ENCODE measurements at regions not wholly inside any gene's neighbourhood (a gene's known extent, or its start where the extent isn't known, plus 50 kb on each side); places are given as distances from the start of the nearest gene placed in this dataset.

GRCh38 chr4:154073107-154073822, 284.4 kb upstream of the SFRP2 start:
- Histone ChIP-seq H2BK5ac (ENCODE audit: low read length) (no peak overlapping the region), H2AK5ac (ENCODE audit: low read length) (no peak overlapping the region), H3K18ac (ENCODE audit: low read length) (no peak overlapping the region), H3K79me1 (ENCODE audit: low read length) (no peaks in the 10 kb centered on the region), H3K4me3 (ENCODE audit: low read length) (no peak overlapping the region), H3K27me3 (ENCODE audit: insufficient read depth, low read length, poor library complexity) (no peaks in the 10 kb centered on the region), H2BK15ac (replicated peaks; ENCODE audit: low read depth) (no peak overlapping the region), H3K4ac (ENCODE audit: low read depth, low read length) (no peak overlapping the region), H2BK120ac (ENCODE audit: low read depth, low read length) (no peak overlapping the region), H3K27ac (ENCODE audit: low read depth, low read length) (no peak overlapping the region), H3K23ac (ENCODE audit: low read length) (no peak overlapping the region), H4K8ac (ENCODE audit: low read depth, low read length) (no peak overlapping the region), H3K4me2 (ENCODE audit: low read length) (no peak overlapping the region), H3K4me1 (ENCODE audit: control insufficient read depth, low read depth, low read length) (no peaks in the 10 kb centered on the region), H3K56ac (ENCODE audit: low read length) (no peak overlapping the region), H4K5ac (ENCODE audit: low read length) (no peak overlapping the region), H3K79me2 (ENCODE audit: control insufficient read depth, insufficient read depth, low read length) (no peaks in the 10 kb centered on the region), H3K9ac (ENCODE audit: low read length) (no peak overlapping the region), H3K36me3 (ENCODE audit: control insufficient read depth, insufficient read depth, low read length) (no peaks in the 10 kb centered on the region)
- WGBS (ENCODE audit: extremely low coverage, insufficient coverage, low lambda C conversion rate): no CpG with 5 or more reads among the region's 4 CpGs
- no peak for DNase-seq

GRCh38 chr4:154067786-154068185, 278.9 kb upstream of the SFRP2 start:
- H3K27me3 ChIP-seq (ENCODE audit: insufficient read depth, low read length, poor library complexity): no peaks in the 10 kb centered on the region
- H4K5ac ChIP-seq (ENCODE audit: low read length): no peak overlapping the region
- H3K36me3 ChIP-seq (ENCODE audit: control insufficient read depth, insufficient read depth, low read length): no peaks in the 10 kb centered on the region
- H2BK120ac ChIP-seq (ENCODE audit: low read depth, low read length): no peak overlapping the region
- no peak overlapping the region for H3K18ac ChIP-seq (ENCODE audit: low read length)
- no peaks in the 10 kb centered on the region for H3K4me1 ChIP-seq (ENCODE audit: control insufficient read depth, low read depth, low read length)
- H2BK15ac ChIP-seq (replicated peaks; ENCODE audit: low read depth): no peak overlapping the region
- no peak overlapping the region for H4K8ac ChIP-seq (ENCODE audit: low read depth, low read length)
- H3K79me2 ChIP-seq (ENCODE audit: control insufficient read depth, insufficient read depth, low read length): no peaks in the 10 kb centered on the region
- H3K4ac ChIP-seq (ENCODE audit: low read depth, low read length): no peak overlapping the region
- no peak overlapping the region for H3K4me3 ChIP-seq (ENCODE audit: low read length)
- no peak for DNase-seq
- no peak overlapping the region for H2BK5ac ChIP-seq (ENCODE audit: low read length)
- H3K27ac ChIP-seq (ENCODE audit: low read depth, low read length): no peak overlapping the region
- H3K4me2 ChIP-seq (ENCODE audit: low read length): no peak overlapping the region
- no peak overlapping the region for H3K23ac ChIP-seq (ENCODE audit: low read length)
- no peak overlapping the region for H3K56ac ChIP-seq (ENCODE audit: low read length)
- H3K79me1 ChIP-seq (ENCODE audit: low read length): no peaks in the 10 kb centered on the region
- H2AK5ac ChIP-seq (ENCODE audit: low read length): no peak overlapping the region
- H3K9ac ChIP-seq (ENCODE audit: low read length): no peak overlapping the region

GRCh38 chr4:154065368-154065767, 276.5 kb upstream of the SFRP2 start:
- no peak overlapping the region for H3K18ac ChIP-seq (ENCODE audit: low read length)
- H3K23ac ChIP-seq (ENCODE audit: low read length): no peak overlapping the region
- H3K56ac ChIP-seq (ENCODE audit: low read length): no peak overlapping the region
- H3K27me3 ChIP-seq (ENCODE audit: insufficient read depth, low read length, poor library complexity): no peaks in the 10 kb centered on the region
- H2BK5ac ChIP-seq (ENCODE audit: low read length): no peak overlapping the region
- H2BK120ac ChIP-seq (ENCODE audit: low read depth, low read length): no peak overlapping the region
- H3K27ac ChIP-seq (ENCODE audit: low read depth, low read length): no peak overlapping the region
- no peaks in the 10 kb centered on the region for H3K4me1 ChIP-seq (ENCODE audit: control insufficient read depth, low read depth, low read length)
- no peaks in the 10 kb centered on the region for H3K79me1 ChIP-seq (ENCODE audit: low read length)
- DNase-seq: no peak
- H4K5ac ChIP-seq (ENCODE audit: low read length): no peak overlapping the region
- no peak overlapping the region for H2AK5ac ChIP-seq (ENCODE audit: low read length)
- H3K9ac ChIP-seq (ENCODE audit: low read length): no peak overlapping the region
- H3K4me3 ChIP-seq (ENCODE audit: low read length): no peak overlapping the region
- H3K79me2 ChIP-seq (ENCODE audit: control insufficient read depth, insufficient read depth, low read length): no peaks in the 10 kb centered on the region
- H2BK15ac ChIP-seq (replicated peaks; ENCODE audit: low read depth): no peak overlapping the region
- no peak overlapping the region for H4K8ac ChIP-seq (ENCODE audit: low read depth, low read length)
- H3K4ac ChIP-seq (ENCODE audit: low read depth, low read length): no peak overlapping the region
- H3K36me3 ChIP-seq (ENCODE audit: control insufficient read depth, insufficient read depth, low read length): no peaks in the 10 kb centered on the region
- H3K4me2 ChIP-seq (ENCODE audit: low read length): no peak overlapping the region

- H2BK15ac ChIP-seq (replicated peaks; ENCODE audit: low read depth): no peak overlapping the region
- H3K4me3 ChIP-seq (ENCODE audit: low read length): no peak overlapping the region
- no peak overlapping the region for H3K4me2 ChIP-seq (ENCODE audit: low read length)
- H3K4ac ChIP-seq (ENCODE audit: low read depth, low read length): no peak overlapping the region
- H3K23ac ChIP-seq (ENCODE audit: low read length): no peak overlapping the region
- no peak overlapping the region for H2BK5ac ChIP-seq (ENCODE audit: low read length)
- no peak overlapping the region for H3K9ac ChIP-seq (ENCODE audit: low read length)
- H4K8ac ChIP-seq (ENCODE audit: low read depth, low read length): no peak overlapping the region
- WGBS (ENCODE audit: extremely low coverage, insufficient coverage, low lambda C conversion rate): no CpG with 5 or more reads among the region's 1 CpG
- H2AK5ac ChIP-seq (ENCODE audit: low read length): no peak overlapping the region
- H2BK120ac ChIP-seq (ENCODE audit: low read depth, low read length): no peak overlapping the region
- no peaks in the 10 kb centered on the region for H3K27me3 ChIP-seq (ENCODE audit: insufficient read depth, low read length, poor library complexity)
- DNase-seq: no peak
- no peaks in the 10 kb centered on the region for H3K79me2 ChIP-seq (ENCODE audit: control insufficient read depth, insufficient read depth, low read length)
- no peak overlapping the region for H3K18ac ChIP-seq (ENCODE audit: low read length)
- no peaks in the 10 kb centered on the region for H3K79me1 ChIP-seq (ENCODE audit: low read length)
- H3K4me1 ChIP-seq (ENCODE audit: control insufficient read depth, low read depth, low read length): no peaks in the 10 kb centered on the region
- H4K5ac ChIP-seq (ENCODE audit: low read length): no peak overlapping the region
- H3K36me3 ChIP-seq (ENCODE audit: control insufficient read depth, insufficient read depth, low read length): no peaks in the 10 kb centered on the region
- H3K27ac ChIP-seq (ENCODE audit: low read depth, low read length): no peak overlapping the region
- no peak overlapping the region for H3K56ac ChIP-seq (ENCODE audit: low read length)
These were observed 275.4 kb upstream of the SFRP2 start for GRCh38 chr4:154064244-154064643.

- no CpG with 5 or more reads among the region's 6 CpGs for WGBS (ENCODE audit: extremely low coverage, insufficient coverage, low lambda C conversion rate)
These were observed 260.7 kb upstream of the SFRP2 start for GRCh38 chr4:154049457-154050181.

GRCh38 chr4:154047733-154048132, 258.9 kb upstream of the SFRP2 start:
- Histone ChIP-seq H3K4me3 (ENCODE audit: low read length) (no peak overlapping the region), H3K27ac (ENCODE audit: low read depth, low read length) (no peak overlapping the region), H3K9ac (ENCODE audit: low read length) (no peak overlapping the region)

More at GRCh38 chr4:154049457-154050181, 260.7 kb upstream of the SFRP2 start:
- Histone ChIP-seq H2BK15ac (replicated peaks; ENCODE audit: low read depth) (no peak overlapping the region), H3K23ac (ENCODE audit: low read length) (no peak overlapping the region), H3K4me3 (ENCODE audit: low read length) (no peak overlapping the region), H3K56ac (ENCODE audit: low read length) (no peak overlapping the region), H3K4me1 (ENCODE audit: control insufficient read depth, low read depth, low read length) (no peaks in the 10 kb centered on the region), H3K18ac (ENCODE audit: low read length) (no peak overlapping the region), H3K36me3 (ENCODE audit: control insufficient read depth, insufficient read depth, low read length) (no peaks in the 10 kb centered on the region), H3K4me2 (ENCODE audit: low read length) (no peak overlapping the region), H3K27ac (ENCODE audit: low read depth, low read length) (no peak overlapping the region), H3K9ac (ENCODE audit: low read length) (no peak overlapping the region), H4K8ac (ENCODE audit: low read depth, low read length) (no peak overlapping the region), H2BK120ac (ENCODE audit: low read depth, low read length) (no peak overlapping the region), H2BK5ac (ENCODE audit: low read length) (no peak overlapping the region), H3K4ac (ENCODE audit: low read depth, low read length) (no peak overlapping the region), H4K5ac (ENCODE audit: low read length) (no peak overlapping the region), H3K27me3 (ENCODE audit: insufficient read depth, low read length, poor library complexity) (no peaks in the 10 kb centered on the region), H2AK5ac (ENCODE audit: low read length) (no peak overlapping the region), H3K79me1 (ENCODE audit: low read length) (no peaks in the 10 kb centered on the region), H3K79me2 (ENCODE audit: control insufficient read depth, insufficient read depth, low read length) (no peaks in the 10 kb centered on the region)
- DNase-seq: peak; percentile 79

More at GRCh38 chr4:154047733-154048132, 258.9 kb upstream of the SFRP2 start:
- Histone ChIP-seq H2BK15ac (replicated peaks; ENCODE audit: low read depth) (no peak overlapping the region), H3K4me2 (ENCODE audit: low read length) (no peak overlapping the region), H4K8ac (ENCODE audit: low read depth, low read length) (no peak overlapping the region), H2AK5ac (ENCODE audit: low read length) (no peak overlapping the region), H3K79me1 (ENCODE audit: low read length) (no peaks in the 10 kb centered on the region), H3K23ac (ENCODE audit: low read length) (no peak overlapping the region), H3K18ac (ENCODE audit: low read length) (no peak overlapping the region), H3K36me3 (ENCODE audit: control insufficient read depth, insufficient read depth, low read length) (no peaks in the 10 kb centered on the region), H3K27me3 (ENCODE audit: insufficient read depth, low read length, poor library complexity) (no peaks in the 10 kb centered on the region), H2BK5ac (ENCODE audit: low read length) (no peak overlapping the region), H3K4ac (ENCODE audit: low read depth, low read length) (no peak overlapping the region), H4K5ac (ENCODE audit: low read length) (no peak overlapping the region), H3K56ac (ENCODE audit: low read length) (no peak overlapping the region), H2BK120ac (ENCODE audit: low read depth, low read length) (no peak overlapping the region), H3K79me2 (ENCODE audit: control insufficient read depth, insufficient read depth, low read length) (no peaks in the 10 kb centered on the region), H3K4me1 (ENCODE audit: control insufficient read depth, low read depth, low read length) (no peaks in the 10 kb centered on the region)
- no CpG with 5 or more reads among the region's 1 CpG for WGBS (ENCODE audit: extremely low coverage, insufficient coverage, low lambda C conversion rate)
- DNase-seq: no peak

All from mesendoderm (in vitro differentiated cells).